ENCODE measurements at regions not wholly inside any gene's neighbourhood (a gene's known extent, or its start where the extent isn't known, plus 50 kb on each side); places are given as distances from the start of the nearest gene placed in this dataset.

DNA sequence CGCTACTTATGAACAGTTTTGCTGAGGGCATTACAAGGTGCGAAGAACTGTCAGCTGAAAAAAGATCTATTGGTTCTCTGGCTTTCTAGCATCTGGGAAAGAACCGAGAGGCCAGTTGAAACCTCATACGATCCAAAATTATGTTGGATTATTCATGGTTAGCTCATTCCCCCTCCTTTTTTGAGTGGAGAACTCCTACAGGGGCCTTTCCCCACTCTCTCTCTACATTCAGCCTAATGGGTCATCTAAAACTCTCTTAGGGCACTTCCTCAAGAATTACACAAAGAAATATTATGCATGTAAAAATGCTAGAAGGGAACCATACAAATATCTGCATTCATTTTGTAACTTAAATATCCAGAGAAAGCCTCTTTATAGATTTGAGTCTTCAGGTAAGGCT is 358.2 kb downstream of the ADGRL2 start:
- TF ChIP-seq CTCF (IDR thresholded peaks at IDR 0.05; ENCODE audit: low read depth, low read length, poor library complexity, severe bottlenecking) (no peak), EZH2phosphoT487 (IDR thresholded peaks at IDR 0.05; ENCODE audit: borderline replicate concordance, low read length) (no peak)
